Mesendoderm (in vitro differentiated cells): ENCODE measurements at regions not wholly inside any gene's neighbourhood (a gene's known extent, or its start where the extent isn't known, plus 50 kb on each side); places are given as distances from the start of the nearest gene placed in this dataset.

Experiments
- DNase-seq: peaks from one replicate; pipeline ENCODE4 v3.0.0; 2013
- H2AK5ac ChIP-seq: 2 replicates; pipeline ENCODE4 v1.6.1; 2013; ENCODE audit warnings: low read length, inconsistent platforms
- H2BK120ac ChIP-seq: 2 replicates; pipeline ENCODE4 v1.6.1; 2013; ENCODE audit warnings: low read depth, mild to moderate bottlenecking, low read length, moderate library complexity, mixed read lengths
- H2BK15ac ChIP-seq: replicated peaks from 2 replicates; pipeline ENCODE4 v1.6.1; 2013; ENCODE audit warnings: low read depth, mild to moderate bottlenecking, moderate library complexity
- H2BK5ac ChIP-seq: 2 replicates; pipeline ENCODE4 v1.6.1; 2013; ENCODE audit warnings: low read length, inconsistent platforms
- H3K18ac ChIP-seq: 2 replicates; pipeline ENCODE4 v1.6.1; 2013; ENCODE audit warnings: mild to moderate bottlenecking, low read length, mixed read lengths
- H3K23ac ChIP-seq: one replicate; pipeline ENCODE4 v1.6.1; 2013; ENCODE audit warnings: low read length
- H3K27ac ChIP-seq: 2 replicates; pipeline ENCODE4 v1.5.1; 2013; ENCODE audit warnings: low read depth, mild to moderate bottlenecking, inconsistent platforms, low read length, moderate library complexity
- H3K27me3 ChIP-seq: 2 replicates; pipeline ENCODE4 v1.6.1; 2013; ENCODE audit warnings: low read length, control low read depth, mild to moderate bottlenecking, inconsistent platforms; ENCODE audit not compliant: insufficient read depth, poor library complexity
- H3K36me3 ChIP-seq: 2 replicates; pipeline ENCODE4 v1.6.1; 2013; ENCODE audit warnings: low read length, inconsistent platforms; ENCODE audit not compliant: control insufficient read depth, insufficient read depth
- H3K4ac ChIP-seq: one replicate; pipeline ENCODE4 v1.6.1; 2013; ENCODE audit warnings: low read depth, mild to moderate bottlenecking, low read length, moderate library complexity
- H3K4me1 ChIP-seq: 2 replicates; pipeline ENCODE4 v1.6.1; 2013; ENCODE audit warnings: low read depth, low read length, inconsistent platforms; ENCODE audit not compliant: control insufficient read depth
- H3K4me2 ChIP-seq: 2 replicates; pipeline ENCODE4 v1.6.1; 2013; ENCODE audit warnings: low read length
- H3K4me3 ChIP-seq: 2 replicates; pipeline ENCODE4 v1.5.1; 2013; ENCODE audit warnings: mild to moderate bottlenecking, low read length
- H3K56ac ChIP-seq: one replicate; pipeline ENCODE4 v1.6.1; 2013; ENCODE audit warnings: low read length
- H3K79me1 ChIP-seq: 2 replicates; pipeline ENCODE4 v1.6.1; 2013; ENCODE audit warnings: low read length, inconsistent platforms
- H3K79me2 ChIP-seq: 2 replicates; pipeline ENCODE4 v1.6.1; 2013; ENCODE audit warnings: mild to moderate bottlenecking, low read length; ENCODE audit not compliant: control insufficient read depth, insufficient read depth
- H3K9ac ChIP-seq: 2 replicates; pipeline ENCODE4 v1.6.1; 2013; ENCODE audit warnings: low read length, inconsistent platforms
- H4K5ac ChIP-seq: one replicate; pipeline ENCODE4 v1.6.1; 2013; ENCODE audit warnings: low read length
- H4K8ac ChIP-seq: one replicate; pipeline ENCODE4 v1.6.1; 2013; ENCODE audit warnings: low read depth, mild to moderate bottlenecking, control low read depth, low read length, moderate library complexity
- WGBS: extraction: QIAGEN DNeasy Blood & Tissue Kit; methylation state at CpG from one replicate; pipeline ENCODE4 v1.1.7; 2013; ENCODE audit warnings: low lambda C conversion rate, missing lambda C conversion rate; ENCODE audit not compliant: insufficient coverage; ENCODE audit errors: extremely low coverage; 5-methylcytosine and 5-hydroxymethylcytosine counted together

- H2AK5ac ChIP-seq: no peak overlapping the region
- no peaks in the 10 kb centered on the region for H3K79me1 ChIP-seq
- H3K9ac ChIP-seq: no peak overlapping the region
- no peak overlapping the region for H2BK5ac ChIP-seq
- no peak overlapping the region for H3K56ac ChIP-seq
- no peak overlapping the region for H4K5ac ChIP-seq
- no peaks in the 10 kb centered on the region for H3K27me3 ChIP-seq
- no peak overlapping the region for H3K18ac ChIP-seq
- H3K4me2 ChIP-seq: no peak overlapping the region
- H2BK120ac ChIP-seq: no peak overlapping the region
- H4K8ac ChIP-seq: no peak overlapping the region
- H3K36me3 ChIP-seq: no peaks in the 10 kb centered on the region
- H3K79me2 ChIP-seq: no peaks in the 10 kb centered on the region
- no peaks in the 10 kb centered on the region for H3K4me1 ChIP-seq
- no peak overlapping the region for H3K4ac ChIP-seq
- no peak overlapping the region for H2BK15ac ChIP-seq
- no peak overlapping the region for H3K23ac ChIP-seq
- no peak overlapping the region for H3K27ac ChIP-seq
- no peak for DNase-seq
- H3K4me3 ChIP-seq: no peak overlapping the region
These were observed 102.5 kb downstream of the ZNF518B start for GRCh38 chr4:10354746-10355145.

GRCh38 chr4:10354225-10354624 lies 103.0 kb downstream of the ZNF518B start:
- no peaks in the 10 kb centered on the region for H3K36me3 ChIP-seq

GRCh38 chr4:10353110-10353509 lies 104.1 kb downstream of the ZNF518B start:
- no peak overlapping the region for H3K27ac ChIP-seq

More at GRCh38 chr4:10354225-10354624, 103.0 kb downstream of the ZNF518B start:
- H2BK5ac ChIP-seq: no peak overlapping the region
- no peaks in the 10 kb centered on the region for H3K4me1 ChIP-seq
- H3K23ac ChIP-seq: no peak overlapping the region
- no peaks in the 10 kb centered on the region for H3K79me1 ChIP-seq
- WGBS: no CpG with 5 or more reads among the region's 2 CpGs
- H2BK15ac ChIP-seq: no peak overlapping the region
- H3K79me2 ChIP-seq: no peaks in the 10 kb centered on the region
- H3K4ac ChIP-seq: no peak overlapping the region
- no peak overlapping the region for H2AK5ac ChIP-seq
- no peak overlapping the region for H3K27ac ChIP-seq
- H3K56ac ChIP-seq: no peak overlapping the region
- H3K27me3 ChIP-seq: no peaks in the 10 kb centered on the region
- no peak overlapping the region for H2BK120ac ChIP-seq
- no peak overlapping the region for H3K18ac ChIP-seq
- no peak overlapping the region for H4K8ac ChIP-seq
- H3K4me2 ChIP-seq: no peak overlapping the region
- no peak for DNase-seq
- no peak overlapping the region for H4K5ac ChIP-seq
- no peak overlapping the region for H3K9ac ChIP-seq
- no peak overlapping the region for H3K4me3 ChIP-seq

GRCh38 chr4:10348241-10348640 lies 109.0 kb downstream of the ZNF518B start:
- no peak overlapping the region for H4K8ac ChIP-seq
- no peak overlapping the region for H2BK120ac ChIP-seq
- no peak overlapping the region for H3K18ac ChIP-seq
- no peaks in the 10 kb centered on the region for H3K4me1 ChIP-seq
- H2BK15ac ChIP-seq: no peak overlapping the region
- no peak overlapping the region for H3K27ac ChIP-seq
- no peak overlapping the region for H3K9ac ChIP-seq
- H3K4ac ChIP-seq: no peak overlapping the region
- no peak overlapping the region for H3K56ac ChIP-seq
- no peaks in the 10 kb centered on the region for H3K27me3 ChIP-seq
- H2AK5ac ChIP-seq: no peak overlapping the region
- H3K4me3 ChIP-seq: no peak overlapping the region
- no peak overlapping the region for H4K5ac ChIP-seq
- no peak overlapping the region for H3K23ac ChIP-seq
- no peak for DNase-seq
- no peaks in the 10 kb centered on the region for H3K79me2 ChIP-seq
- H2BK5ac ChIP-seq: no peak overlapping the region
- H3K36me3 ChIP-seq: no peaks in the 10 kb centered on the region
- no peaks in the 10 kb centered on the region for H3K79me1 ChIP-seq
- no peak overlapping the region for H3K4me2 ChIP-seq

More at GRCh38 chr4:10353110-10353509, 104.1 kb downstream of the ZNF518B start:
- Histone ChIP-seq H2BK15ac (no peak overlapping the region), H4K8ac (no peak overlapping the region), H4K5ac (no peak overlapping the region), H3K79me2 (no peaks in the 10 kb centered on the region), H3K9ac (no peak overlapping the region), H3K56ac (no peak overlapping the region), H3K36me3 (no peaks in the 10 kb centered on the region), H3K4me2 (no peak overlapping the region), H3K27me3 (no peaks in the 10 kb centered on the region), H3K18ac (no peak overlapping the region), H3K23ac (no peak overlapping the region), H2BK120ac (no peak overlapping the region), H3K4me1 (no peaks in the 10 kb centered on the region), H3K4me3 (no peak overlapping the region), H3K79me1 (no peaks in the 10 kb centered on the region), H2AK5ac (no peak overlapping the region), H2BK5ac (no peak overlapping the region), H3K4ac (no peak overlapping the region)
- no peak for DNase-seq

GRCh38 chr4:10347815-10348214 lies 109.4 kb downstream of the ZNF518B start:
- Histone ChIP-seq H3K56ac (no peak overlapping the region), H3K4me2 (no peak overlapping the region), H3K27ac (no peak overlapping the region), H3K4me1 (no peaks in the 10 kb centered on the region), H2BK5ac (no peak overlapping the region), H2BK15ac (no peak overlapping the region), H3K36me3 (no peaks in the 10 kb centered on the region), H3K4me3 (no peak overlapping the region), H4K5ac (no peak overlapping the region), H2BK120ac (no peak overlapping the region), H3K9ac (no peak overlapping the region), H3K18ac (no peak overlapping the region), H3K4ac (no peak overlapping the region), H2AK5ac (no peak overlapping the region), H4K8ac (no peak overlapping the region), H3K79me1 (no peaks in the 10 kb centered on the region), H3K23ac (no peak overlapping the region), H3K79me2 (no peaks in the 10 kb centered on the region), H3K27me3 (no peaks in the 10 kb centered on the region)
- WGBS: no CpG with 5 or more reads among the region's 1 CpG
- DNase-seq: no peak

- H3K4ac ChIP-seq: no peak overlapping the region
- no peak overlapping the region for H2BK5ac ChIP-seq
- no peak overlapping the region for H3K18ac ChIP-seq
- no CpG with 5 or more reads among the region's 5 CpGs for WGBS
- H4K8ac ChIP-seq: no peak overlapping the region
- H3K79me2 ChIP-seq: no peaks in the 10 kb centered on the region
- no peak overlapping the region for H2AK5ac ChIP-seq
- no peak overlapping the region for H3K23ac ChIP-seq
- H3K79me1 ChIP-seq: no peaks in the 10 kb centered on the region
- H3K36me3 ChIP-seq: no peaks in the 10 kb centered on the region
- no peak overlapping the region for H3K9ac ChIP-seq
- no peak overlapping the region for H3K27ac ChIP-seq
- DNase-seq: no peak
- H3K4me1 ChIP-seq: no peaks in the 10 kb centered on the region
- no peak overlapping the region for H3K4me2 ChIP-seq
- no peak overlapping the region for H3K4me3 ChIP-seq
- H3K56ac ChIP-seq: no peak overlapping the region
- H2BK15ac ChIP-seq: no peak overlapping the region
- no peak overlapping the region for H4K5ac ChIP-seq
- no peak overlapping the region for H2BK120ac ChIP-seq
- H3K27me3 ChIP-seq: no peaks in the 10 kb centered on the region
These were observed 109.9 kb downstream of the ZNF518B start for GRCh38 chr4:10347281-10347795.
